PC-9 (cell line): ENCODE measurements at regions not wholly inside any gene's neighbourhood (a gene's known extent, or its start where the extent isn't known, plus 50 kb on each side); places are given as distances from the start of the nearest gene placed in this dataset.

Experiments
- BruUV-seq: library from RNA; stranded (reverse); fragments of 400-500 nt; replicated peaks from 2 replicates; lab custom pipeline; 2021; lab: Mats Ljungman, UMichigan
- CTCF ChIA-PET: fragments of 300-600 bp; sonication (Branson Sonifier 250); formaldehyde crosslinking; loops from one replicate; lab custom pipeline; 2022; ENCODE audit warnings: antibody characterized with exemption; lab: Charles Lee
- POLR2A ChIA-PET: fragments of 300-600 bp; sonication (Branson Sonifier 250); formaldehyde crosslinking; loops from one replicate; lab custom pipeline; 2022; ENCODE audit warnings: antibody characterized with exemption; ENCODE audit not compliant: unreplicated experiment; lab: Charles Lee
- DNase-seq, 2 experiments: peaks; one replicate each; pipeline versions ENCODE4 v3.0.0 to v3.0.0-alpha.2; 2015 to 2022; ENCODE audit warnings: mixed read lengths in 1 of 2
- H2AFZ ChIP-seq: fragments of 200-600 bp; sonication (generic); 2 replicates; pipeline ENCODE4 v1.8.1; 2017; ENCODE audit warnings: antibody characterized with exemption
- H3F3A ChIP-seq: fragments of 200-600 bp; sonication (generic); 2 replicates; pipeline ENCODE4 v1.8.1; 2017; ENCODE audit warnings: antibody characterized with exemption, mild to moderate bottlenecking, low read depth; ENCODE audit not compliant: insufficient read depth
- H3K27ac ChIP-seq: fragments of 200-600 bp; sonication (generic); 2 replicates; pipeline ENCODE4 v1.6.1; 2016; ENCODE audit warnings: mixed run types
- H3K27me3 ChIP-seq: fragments of 200-600 bp; sonication (generic); 2 replicates; pipeline ENCODE4 v1.6.1; 2016; ENCODE audit warnings: low read depth, mixed run types; ENCODE audit not compliant: insufficient read depth
- H3K36me3 ChIP-seq: fragments of 200-600 bp; sonication (generic); 2 replicates; pipeline ENCODE4 v1.6.1; 2016; ENCODE audit warnings: low read depth, mixed run types
- H3K4me1 ChIP-seq: fragments of 200-600 bp; sonication (generic); replicated peaks from 2 replicates; pipeline ENCODE4 v1.6.1; 2016; ENCODE audit warnings: mixed run types; ENCODE audit not compliant: insufficient read depth
- H3K4me2 ChIP-seq: fragments of 200-600 bp; sonication (generic); 2 replicates; pipeline ENCODE4 v1.6.1; 2017; ENCODE audit warnings: mixed run types
- H3K4me3 ChIP-seq: fragments of 200-600 bp; sonication (generic); 2 replicates; pipeline ENCODE4 v1.6.1; 2016; ENCODE audit warnings: mixed run types
- H3K79me2 ChIP-seq: fragments of 200-600 bp; sonication (generic); 2 replicates; pipeline ENCODE4 v1.6.1; 2017; ENCODE audit warnings: low read depth, mixed run types
- H3K9me2 ChIP-seq: fragments of 200-600 bp; sonication (generic); 2 replicates; pipeline ENCODE4 v1.8.1; 2017; ENCODE audit warnings: mild to moderate bottlenecking; ENCODE audit not compliant: insufficient read depth
- H3K9me3 ChIP-seq: fragments of 200-600 bp; sonication (generic); 2 replicates; pipeline ENCODE4 v1.8.1; 2016; ENCODE audit warnings: low read depth; ENCODE audit not compliant: insufficient read depth
- H4K20me1 ChIP-seq: fragments of 200-600 bp; sonication (generic); 2 replicates; pipeline ENCODE4 v1.8.1; 2017; ENCODE audit not compliant: insufficient read depth
- CTCF ChIP-seq: fragments of 200-600 bp; sonication (generic); conservative IDR thresholded peaks from 2 replicates; pipeline ENCODE4 v1.6.1; 2017; ENCODE audit warnings: mixed run types, antibody characterized with exemption, mild to moderate bottlenecking, moderate library complexity
- EZH2 ChIP-seq: fragments of 200-600 bp; sonication (generic); IDR thresholded peaks from 2 replicates; pipeline ENCODE4 v1.8.0; 2017; ENCODE audit warnings: antibody characterized with exemption, low read depth
- intact Hi-C: fragments of 100-400 bp; cut with micrococcal nuclease; formaldehyde crosslinking; loops from one replicate; pipeline ENCODE4 v1.10.0; 2022; ENCODE audit not compliant: unreplicated experiment

- ChIA-PET POLR2A (no interaction called here), CTCF (no interaction called here)
- Histone ChIP-seq H3K4me1 (no peaks in the 10 kb centered on the region), H3K36me3 (no peaks in the 10 kb centered on the region), H3K4me2 (no peak overlapping the region), H3K79me2 (no peaks in the 10 kb centered on the region), H3K4me3 (no peak overlapping the region), H4K20me1 (no peaks in the 10 kb centered on the region), H3K9me2 (no peaks in the 10 kb centered on the region), H2AFZ (no peak overlapping the region), H3K27me3 (no peaks in the 10 kb centered on the region), H3K27ac (no peak overlapping the region), H3F3A (no peaks in the 10 kb centered on the region), H3K9me3 (no peaks in the 10 kb centered on the region)
- BruUV-seq, result no TSS peak
- TF ChIP-seq EZH2, result no peak
- TF ChIP-seq CTCF, result no peak
- intact Hi-C loops, result no loop called here
- no peak for DNase-seq
These were observed 1267.3 kb downstream of the PCDH19 start for GRCh38 chrX:99142745-99143144.

- no peak for DNase-seq
- no TSS peak for BruUV-seq
- no peaks in the 10 kb centered on the region for H3K4me1 ChIP-seq
- no peak overlapping the region for H3K4me3 ChIP-seq
- no peak overlapping the region for H3K27ac ChIP-seq
- no peaks in the 10 kb centered on the region for H3K9me3 ChIP-seq
- H3K4me2 ChIP-seq, result no peak overlapping the region
- POLR2A ChIA-PET, result no interaction called here
- CTCF ChIA-PET, result no interaction called here
- intact Hi-C loops, result no loop called here
- no peaks in the 10 kb centered on the region for H3K27me3 ChIP-seq
- H4K20me1 ChIP-seq, result no peaks in the 10 kb centered on the region
- H3K79me2 ChIP-seq, result no peaks in the 10 kb centered on the region
- TF ChIP-seq CTCF, result no peak
- TF ChIP-seq EZH2, result no peak
- H3K36me3 ChIP-seq, result no peaks in the 10 kb centered on the region
- H3F3A ChIP-seq, result no peaks in the 10 kb centered on the region
- H3K9me2 ChIP-seq, result no peaks in the 10 kb centered on the region
- H2AFZ ChIP-seq, result no peak overlapping the region
These were observed 1272.6 kb downstream of the PCDH19 start for GRCh38 chrX:99137488-99137887.

GRCh38 chrX:99117011-99117410 lies 1293.1 kb downstream of the PCDH19 start:
- Histone ChIP-seq H3K4me1 (no peaks in the 10 kb centered on the region), H3K9me3 (no peaks in the 10 kb centered on the region), H3K79me2 (no peaks in the 10 kb centered on the region), H3K27ac (no peak overlapping the region), H3K27me3 (no peaks in the 10 kb centered on the region), H3F3A (no peaks in the 10 kb centered on the region), H3K9me2 (no peaks in the 10 kb centered on the region), H3K4me2 (no peak overlapping the region), H3K36me3 (no peaks in the 10 kb centered on the region), H4K20me1 (no peaks in the 10 kb centered on the region), H2AFZ (no peak overlapping the region), H3K4me3 (no peak overlapping the region)
- no peak for DNase-seq
- ChIA-PET CTCF (no interaction called here), POLR2A (no interaction called here)
- intact Hi-C loops, result no loop called here
- TF ChIP-seq EZH2 (no peak), CTCF (no peak)
- no TSS peak for BruUV-seq
